SU-DHL-6 (cell line): ENCODE measurements at regions not wholly inside any gene's neighbourhood (a gene's known extent, or its start where the extent isn't known, plus 50 kb on each side); places are given as distances from the start of the nearest gene placed in this dataset.

ENCODE experiments used
- H2AFZ ChIP-seq: fragments of 200-600 bp; sonication (generic); 2 replicates; pipeline ENCODE4 v1.6.1; 2014; ENCODE audit warnings: low read depth, mild to moderate bottlenecking, moderate library complexity, mixed read lengths, antibody characterized with exemption, low read length; ENCODE audit not compliant: severe bottlenecking
- H3F3A ChIP-seq: fragments of 200-600 bp; shearing (Covaris generic); 2 replicates; pipeline ENCODE4 v1.6.0; 2016; ENCODE audit warnings: antibody characterized with exemption, mild to moderate bottlenecking; ENCODE audit not compliant: insufficient read depth
- H3K27ac ChIP-seq: fragments of 200-600 bp; sonication (generic); 2 replicates; pipeline ENCODE4 v1.5.1; 2016; ENCODE audit warnings: low read depth, mild to moderate bottlenecking, low read length, moderate library complexity, mixed read lengths
- H3K27me3 ChIP-seq: fragments of 200-600 bp; sonication (generic), shearing (Covaris generic); 2 replicates; pipeline ENCODE4 v1.6.0; 2014; ENCODE audit warnings: mild to moderate bottlenecking, low read length
- H3K36me3 ChIP-seq: fragments of 200-600 bp; sonication (generic); 2 replicates; pipeline ENCODE4 v1.6.1; 2014; ENCODE audit warnings: mild to moderate bottlenecking, low read length, mixed read lengths
- H3K4me2 ChIP-seq: fragments of 300-600, 200-600 bp; shearing (Covaris generic), sonication (generic); 2 replicates; pipeline ENCODE4 v1.6.0; 2014; ENCODE audit warnings: low read length, low read depth, mild to moderate bottlenecking; ENCODE audit not compliant: poor library complexity, severe bottlenecking
- H3K4me3 ChIP-seq: fragments of 200-600 bp; sonication (generic); 2 replicates; pipeline ENCODE4 v1.5.1; 2014; ENCODE audit warnings: antibody characterized with exemption, low read length, mild to moderate bottlenecking, mixed read lengths; ENCODE audit not compliant: insufficient read depth, poor library complexity, severe bottlenecking
- H3K79me2 ChIP-seq: fragments of 200-600 bp; sonication (generic); 2 replicates; pipeline ENCODE4 v1.6.1; 2014; ENCODE audit warnings: mild to moderate bottlenecking, low read length, moderate library complexity; ENCODE audit not compliant: insufficient read depth
- H3K9ac ChIP-seq: fragments of 200-600 bp; sonication (generic); 2 replicates; pipeline ENCODE4 v1.7.0; 2014; ENCODE audit warnings: mild to moderate bottlenecking, low read length
- H3K9me2 ChIP-seq: fragments of 200-600 bp; sonication (generic); replicated peaks from 2 replicates; pipeline ENCODE4 v1.6.1; 2014; ENCODE audit warnings: low read length; ENCODE audit not compliant: insufficient read depth
- H3K9me3 ChIP-seq: fragments of 200-600 bp; sonication (generic); 2 replicates; pipeline ENCODE4 v1.6.1; 2014; ENCODE audit warnings: low read length, mixed read lengths; ENCODE audit not compliant: insufficient read depth
- H4K20me1 ChIP-seq: fragments of 200-600 bp; sonication (generic); 2 replicates; pipeline ENCODE4 v1.6.1; 2014; ENCODE audit warnings: low read depth, mild to moderate bottlenecking, antibody characterized with exemption, low read length, moderate library complexity, mixed read lengths
- CTCF ChIP-seq: fragments of 200-600 bp; sonication (generic); IDR thresholded peaks from one replicate; pipeline ENCODE4 v1.5.1; 2017; ENCODE audit warnings: antibody characterized with exemption, mild to moderate bottlenecking, low read length, moderate library complexity; ENCODE audit not compliant: insufficient read depth, poor library complexity, severe bottlenecking
- EZH2phosphoT487 ChIP-seq: fragments of 200-600 bp; sonication (generic), shearing (Covaris generic); conservative IDR thresholded peaks from 2 replicates; pipeline ENCODE4 v1.6.1; 2018; ENCODE audit warnings: mild to moderate bottlenecking, antibody characterized with exemption, low read length, moderate library complexity, mixed read lengths

DNA sequence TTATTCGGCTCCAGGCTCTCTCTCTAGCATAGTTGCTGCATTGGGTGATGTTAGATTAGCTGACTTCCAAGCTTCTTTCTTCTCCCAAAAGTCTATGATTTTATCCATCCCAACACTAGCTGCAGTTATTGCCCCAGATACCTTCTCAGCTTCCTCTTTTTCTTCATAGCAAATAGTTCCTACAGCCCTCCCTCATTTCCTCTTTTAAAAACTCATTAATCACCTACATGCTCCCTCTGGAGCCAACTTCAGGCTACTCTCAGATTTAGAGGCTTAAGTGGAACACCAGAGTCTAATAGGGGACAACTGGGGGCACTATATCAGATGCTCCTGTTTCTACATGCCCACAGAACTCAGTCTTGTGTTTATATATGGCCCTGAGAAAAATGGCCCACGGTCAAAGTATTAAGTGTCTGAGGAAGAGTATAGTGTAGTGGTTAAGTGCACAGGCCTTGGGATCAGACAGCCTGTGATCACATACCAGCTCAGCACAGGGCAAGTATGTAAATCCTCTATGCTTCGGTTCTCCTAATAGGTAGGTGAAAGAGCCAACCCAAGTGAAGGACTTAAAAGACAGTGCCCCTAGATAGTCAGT is 241.9 kb upstream of the SLC14A2 start:
- H3K9me2 ChIP-seq = no peaks in the 10 kb centered on the region
- no peaks in the 10 kb centered on the region for H3K79me2 ChIP-seq
- no peaks in the 10 kb centered on the region for H3F3A ChIP-seq
- H3K27me3 ChIP-seq = no peaks in the 10 kb centered on the region
- no peak overlapping the region for H3K4me2 ChIP-seq
- no peak overlapping the region for H3K27ac ChIP-seq
- H4K20me1 ChIP-seq = no peaks in the 10 kb centered on the region
- H2AFZ ChIP-seq = no peak overlapping the region
- no peak overlapping the region for H3K9ac ChIP-seq
- TF ChIP-seq EZH2phosphoT487 (no peak), CTCF (no peak)
- no peaks in the 10 kb centered on the region for H3K9me3 ChIP-seq
- no peaks in the 10 kb centered on the region for H3K36me3 ChIP-seq
- no peak overlapping the region for H3K4me3 ChIP-seq

DNA sequence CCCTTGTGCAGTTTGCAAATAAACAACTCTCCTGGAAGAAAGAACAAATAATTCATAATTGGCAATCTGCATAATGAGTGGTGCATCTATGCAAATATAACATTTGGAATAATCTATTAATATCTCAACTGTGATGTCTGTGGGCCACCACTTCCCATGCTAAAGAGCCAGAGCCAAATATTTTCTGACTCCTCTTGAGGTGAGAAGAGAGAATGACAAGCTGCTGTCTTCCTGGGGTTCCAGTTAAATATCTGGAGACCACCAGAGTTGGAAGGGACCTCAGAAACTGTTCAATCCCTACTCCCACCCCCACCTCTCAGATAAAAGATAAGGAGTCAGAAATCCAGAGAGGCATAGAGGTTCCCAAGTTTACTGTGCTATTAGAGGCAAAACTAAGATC is 241.0 kb upstream of the SLC14A2 start:
- H3K27ac ChIP-seq = no peak overlapping the region
- H3K4me2 ChIP-seq = no peak overlapping the region
- H3K27me3 ChIP-seq = no peaks in the 10 kb centered on the region
- no peaks in the 10 kb centered on the region for H4K20me1 ChIP-seq
- no peak overlapping the region for H3K4me3 ChIP-seq
- H3K9me3 ChIP-seq = no peaks in the 10 kb centered on the region
- H3F3A ChIP-seq = no peaks in the 10 kb centered on the region
- no peaks in the 10 kb centered on the region for H3K36me3 ChIP-seq
- TF ChIP-seq EZH2phosphoT487 (no peak), CTCF (no peak)
- no peak overlapping the region for H3K9ac ChIP-seq
- H3K9me2 ChIP-seq = no peaks in the 10 kb centered on the region
- H2AFZ ChIP-seq = no peak overlapping the region
- no peaks in the 10 kb centered on the region for H3K79me2 ChIP-seq

DNA sequence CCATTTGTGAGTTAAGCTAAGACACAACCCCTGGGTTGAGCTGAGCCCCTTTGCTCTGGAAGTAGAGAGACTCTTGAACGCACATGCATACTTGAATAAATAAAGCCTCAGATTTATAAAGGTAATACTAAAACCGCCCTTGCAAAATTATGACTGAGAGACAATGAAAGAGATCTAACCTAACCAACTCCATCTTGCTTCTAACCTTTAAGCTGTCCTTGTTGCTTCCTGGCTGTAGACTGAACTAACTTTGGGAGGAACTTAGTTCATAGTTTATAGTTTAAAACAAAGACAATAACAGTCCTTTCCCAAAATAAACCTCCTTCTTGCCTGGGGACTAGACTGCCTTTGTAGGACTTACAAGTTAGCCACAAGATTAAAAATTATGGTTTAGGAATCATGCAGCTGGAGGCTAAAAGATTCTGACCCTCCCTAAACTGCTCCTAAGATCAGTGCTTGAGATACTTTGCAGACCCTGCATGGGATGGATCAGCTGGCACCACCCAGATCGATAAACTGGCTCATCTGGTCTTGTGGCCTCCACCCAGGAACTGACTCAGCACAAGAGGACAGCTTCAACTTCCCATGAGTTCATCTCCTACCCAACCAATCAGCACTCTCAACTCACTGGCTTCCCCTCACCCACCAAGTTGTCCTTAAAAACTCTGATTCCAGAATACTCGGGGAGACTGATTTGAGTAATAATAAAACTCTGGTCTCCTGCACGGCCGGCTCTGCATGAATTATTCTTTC is 240.2 kb upstream of the SLC14A2 start:
- no peak overlapping the region for H3K4me3 ChIP-seq
- no peaks in the 10 kb centered on the region for H3K27me3 ChIP-seq
- no peaks in the 10 kb centered on the region for H3F3A ChIP-seq
- no peak overlapping the region for H3K9ac ChIP-seq
- H4K20me1 ChIP-seq = no peaks in the 10 kb centered on the region
- H2AFZ ChIP-seq = no peak overlapping the region
- H3K79me2 ChIP-seq = no peaks in the 10 kb centered on the region
- no peaks in the 10 kb centered on the region for H3K36me3 ChIP-seq
- H3K27ac ChIP-seq = no peak overlapping the region
- no peaks in the 10 kb centered on the region for H3K9me2 ChIP-seq
- H3K4me2 ChIP-seq = no peak overlapping the region
- H3K9me3 ChIP-seq = no peaks in the 10 kb centered on the region
- TF ChIP-seq CTCF (no peak), EZH2phosphoT487 (no peak)
